ENCODE measurements at regions not wholly inside any gene's neighbourhood (a gene's known extent, or its start where the extent isn't known, plus 50 kb on each side); places are given as distances from the start of the nearest gene placed in this dataset.

- no peaks in the 10 kb centered on the region for H3K4me1 ChIP-seq (ENCODE audit: control insufficient read depth, insufficient read depth, low read length)
- no peak overlapping the region for H3K27ac ChIP-seq (ENCODE audit: low read depth, low read length)
- no peaks in the 10 kb centered on the region for H3K9me3 ChIP-seq (ENCODE audit: control insufficient read depth, insufficient read depth, low read length)
- no peak overlapping the region for H3K4me3 ChIP-seq (ENCODE audit: low read depth, low read length)
- no peaks in the 10 kb centered on the region for H3K27me3 ChIP-seq (ENCODE audit: control insufficient read depth, insufficient read depth, low read length)
- no peak overlapping the region for H3K9ac ChIP-seq (ENCODE audit: low read depth, low read length)
- H3K36me3 ChIP-seq (ENCODE audit: control insufficient read depth, insufficient read depth, low read length): no peaks in the 10 kb centered on the region
Observed at GRCh38 chr15:88725305-88726210, 77.7 kb upstream of the ACAN start.

- Histone ChIP-seq H3K9me3 (ENCODE audit: control insufficient read depth, insufficient read depth, low read length) (no peaks in the 10 kb centered on the region), H3K27me3 (ENCODE audit: control insufficient read depth, insufficient read depth, low read length) (no peaks in the 10 kb centered on the region), H3K9ac (ENCODE audit: low read depth, low read length) (no peak overlapping the region), H3K4me1 (ENCODE audit: control insufficient read depth, insufficient read depth, low read length) (no peaks in the 10 kb centered on the region), H3K27ac (ENCODE audit: low read depth, low read length) (no peak overlapping the region), H3K4me3 (ENCODE audit: low read depth, low read length) (no peak overlapping the region), H3K36me3 (ENCODE audit: control insufficient read depth, insufficient read depth, low read length) (no peaks in the 10 kb centered on the region)
Observed at GRCh38 chr15:88727439-88727838, 75.8 kb upstream of the ACAN start.

GRCh38 chr15:88729581-88729980, 73.7 kb upstream of the ACAN start:
- Histone ChIP-seq H3K9ac (ENCODE audit: low read depth, low read length) (no peak overlapping the region), H3K4me3 (ENCODE audit: low read depth, low read length) (no peak overlapping the region), H3K27ac (ENCODE audit: low read depth, low read length) (no peak overlapping the region), H3K4me1 (ENCODE audit: control insufficient read depth, insufficient read depth, low read length) (no peaks in the 10 kb centered on the region), H3K27me3 (ENCODE audit: control insufficient read depth, insufficient read depth, low read length) (no peaks in the 10 kb centered on the region), H3K9me3 (ENCODE audit: control insufficient read depth, insufficient read depth, low read length) (no peaks in the 10 kb centered on the region), H3K36me3 (ENCODE audit: control insufficient read depth, insufficient read depth, low read length) (no peaks in the 10 kb centered on the region)

GRCh38 chr15:88730751-88731150, 72.5 kb upstream of the ACAN start:
- H3K4me1 ChIP-seq (ENCODE audit: control insufficient read depth, insufficient read depth, low read length): no peaks in the 10 kb centered on the region
- H3K27ac ChIP-seq (ENCODE audit: low read depth, low read length): no peak overlapping the region
- no peaks in the 10 kb centered on the region for H3K27me3 ChIP-seq (ENCODE audit: control insufficient read depth, insufficient read depth, low read length)
- H3K9ac ChIP-seq (ENCODE audit: low read depth, low read length): no peak overlapping the region
- H3K4me3 ChIP-seq (ENCODE audit: low read depth, low read length): no peak overlapping the region
- H3K9me3 ChIP-seq (ENCODE audit: control insufficient read depth, insufficient read depth, low read length): no peaks in the 10 kb centered on the region
- H3K36me3 ChIP-seq (ENCODE audit: control insufficient read depth, insufficient read depth, low read length): no peaks in the 10 kb centered on the region

GRCh38 chr15:88735212-88735611, 68.0 kb upstream of the ACAN start:
- no peaks in the 10 kb centered on the region for H3K4me1 ChIP-seq (ENCODE audit: control insufficient read depth, insufficient read depth, low read length)
- no peaks in the 10 kb centered on the region for H3K36me3 ChIP-seq (ENCODE audit: control insufficient read depth, insufficient read depth, low read length)
- no peak overlapping the region for H3K27ac ChIP-seq (ENCODE audit: low read depth, low read length)
- no peak overlapping the region for H3K9ac ChIP-seq (ENCODE audit: low read depth, low read length)
- no peaks in the 10 kb centered on the region for H3K9me3 ChIP-seq (ENCODE audit: control insufficient read depth, insufficient read depth, low read length)
- H3K27me3 ChIP-seq (ENCODE audit: control insufficient read depth, insufficient read depth, low read length): no peaks in the 10 kb centered on the region
- no peak overlapping the region for H3K4me3 ChIP-seq (ENCODE audit: low read depth, low read length)

- Histone ChIP-seq H3K27me3 (ENCODE audit: control insufficient read depth, insufficient read depth, low read length) (no peaks in the 10 kb centered on the region), H3K9me3 (ENCODE audit: control insufficient read depth, insufficient read depth, low read length) (no peaks in the 10 kb centered on the region)
Observed at GRCh38 chr15:88736204-88736603, 67.0 kb upstream of the ACAN start.

GRCh38 chr15:88738796-88739195, 64.4 kb upstream of the ACAN start:
- H3K4me3 ChIP-seq (ENCODE audit: low read depth, low read length): no peak overlapping the region
- no peak overlapping the region for H3K27ac ChIP-seq (ENCODE audit: low read depth, low read length)
- H3K9me3 ChIP-seq (ENCODE audit: control insufficient read depth, insufficient read depth, low read length): no peaks in the 10 kb centered on the region
- no peaks in the 10 kb centered on the region for H3K36me3 ChIP-seq (ENCODE audit: control insufficient read depth, insufficient read depth, low read length)
- H3K9ac ChIP-seq (ENCODE audit: low read depth, low read length): no peak overlapping the region
- H3K27me3 ChIP-seq (ENCODE audit: control insufficient read depth, insufficient read depth, low read length): no peaks in the 10 kb centered on the region
- no peaks in the 10 kb centered on the region for H3K4me1 ChIP-seq (ENCODE audit: control insufficient read depth, insufficient read depth, low read length)

More at GRCh38 chr15:88736204-88736603, 67.0 kb upstream of the ACAN start:
- Histone ChIP-seq H3K9ac (ENCODE audit: low read depth, low read length) (no peak overlapping the region), H3K36me3 (ENCODE audit: control insufficient read depth, insufficient read depth, low read length) (no peaks in the 10 kb centered on the region), H3K4me1 (ENCODE audit: control insufficient read depth, insufficient read depth, low read length) (no peaks in the 10 kb centered on the region), H3K4me3 (ENCODE audit: low read depth, low read length) (no peak overlapping the region), H3K27ac (ENCODE audit: low read depth, low read length) (no peak overlapping the region)

GRCh38 chr15:88739541-88739940, 63.7 kb upstream of the ACAN start:
- no peak overlapping the region for H3K9ac ChIP-seq (ENCODE audit: low read depth, low read length)
- H3K36me3 ChIP-seq (ENCODE audit: control insufficient read depth, insufficient read depth, low read length): no peaks in the 10 kb centered on the region
- H3K4me3 ChIP-seq (ENCODE audit: low read depth, low read length): no peak overlapping the region
- no peaks in the 10 kb centered on the region for H3K27me3 ChIP-seq (ENCODE audit: control insufficient read depth, insufficient read depth, low read length)
- H3K4me1 ChIP-seq (ENCODE audit: control insufficient read depth, insufficient read depth, low read length): peaks cover 2% of the 10 kb centered on the region
- no peaks in the 10 kb centered on the region for H3K9me3 ChIP-seq (ENCODE audit: control insufficient read depth, insufficient read depth, low read length)
- H3K27ac ChIP-seq (ENCODE audit: low read depth, low read length): no peak overlapping the region

GRCh38 chr15:88740356-88740755, 62.9 kb upstream of the ACAN start:
- Histone ChIP-seq H3K36me3 (ENCODE audit: control insufficient read depth, insufficient read depth, low read length) (no peaks in the 10 kb centered on the region), H3K4me3 (ENCODE audit: low read depth, low read length) (no peak overlapping the region), H3K9ac (ENCODE audit: low read depth, low read length) (no peak overlapping the region), H3K9me3 (ENCODE audit: control insufficient read depth, insufficient read depth, low read length) (no peaks in the 10 kb centered on the region), H3K4me1 (ENCODE audit: control insufficient read depth, insufficient read depth, low read length) (peaks cover 8% of the 10 kb centered on the region), H3K27ac (ENCODE audit: low read depth, low read length) (no peak overlapping the region), H3K27me3 (ENCODE audit: control insufficient read depth, insufficient read depth, low read length) (no peaks in the 10 kb centered on the region)

- no peak overlapping the region for H3K27ac ChIP-seq (ENCODE audit: low read depth, low read length)
- H3K9ac ChIP-seq (ENCODE audit: low read depth, low read length): no peak overlapping the region
- H3K36me3 ChIP-seq (ENCODE audit: control insufficient read depth, insufficient read depth, low read length): no peaks in the 10 kb centered on the region
- peaks cover 8% of the 10 kb centered on the region for H3K4me1 ChIP-seq (ENCODE audit: control insufficient read depth, insufficient read depth, low read length)
- H3K4me3 ChIP-seq (ENCODE audit: low read depth, low read length): no peak overlapping the region
- H3K27me3 ChIP-seq (ENCODE audit: control insufficient read depth, insufficient read depth, low read length): no peaks in the 10 kb centered on the region
- H3K9me3 ChIP-seq (ENCODE audit: control insufficient read depth, insufficient read depth, low read length): no peaks in the 10 kb centered on the region
Observed at GRCh38 chr15:88741046-88741445, 62.2 kb upstream of the ACAN start.

- Histone ChIP-seq H3K9me3 (ENCODE audit: control insufficient read depth, insufficient read depth, low read length) (no peaks in the 10 kb centered on the region), H3K4me1 (ENCODE audit: control insufficient read depth, insufficient read depth, low read length) (peaks cover 8% of the 10 kb centered on the region), H3K36me3 (ENCODE audit: control insufficient read depth, insufficient read depth, low read length) (no peaks in the 10 kb centered on the region), H3K4me3 (ENCODE audit: low read depth, low read length) (no peak overlapping the region), H3K27ac (ENCODE audit: low read depth, low read length) (no peak overlapping the region), H3K9ac (ENCODE audit: low read depth, low read length) (no peak overlapping the region), H3K27me3 (ENCODE audit: control insufficient read depth, insufficient read depth, low read length) (no peaks in the 10 kb centered on the region)
Observed at GRCh38 chr15:88741671-88742070, 61.6 kb upstream of the ACAN start.
